Neural cell (in vitro differentiated cells): ENCODE measurements at regions not wholly inside any gene's neighbourhood (a gene's known extent, or its start where the extent isn't known, plus 50 kb on each side); places are given as distances from the start of the nearest gene placed in this dataset.

Experiments used
- H2AFZ ChIP-seq: fragments of 200-600, 300-800 bp; sonication (generic), shearing (Covaris generic); 2 replicates; pipeline ENCODE4 v1.6.0; 2014; ENCODE audit warnings: low read depth, mild to moderate bottlenecking, antibody characterized with exemption, low read length, moderate library complexity
- H3F3A ChIP-seq: fragments of 200-600 bp; shearing (Covaris generic); 2 replicates; pipeline ENCODE4 v1.6.1; 2016; ENCODE audit warnings: mild to moderate bottlenecking, moderate library complexity, mixed read lengths, antibody characterized with exemption, low read length; ENCODE audit not compliant: insufficient read depth, poor library complexity, severe bottlenecking
- H3K27ac ChIP-seq: fragments of 200-600, 300-800 bp; sonication (generic), shearing (Covaris generic); 2 replicates; pipeline ENCODE4 v1.5.1; 2014; ENCODE audit warnings: mild to moderate bottlenecking, low read length, moderate library complexity
- H3K27me3 ChIP-seq: fragments of 300-800, 200-600 bp; sonication (generic), shearing (Covaris generic); 2 replicates; pipeline ENCODE4 v1.6.0; 2014; ENCODE audit warnings: mild to moderate bottlenecking, low read depth, low read length, moderate library complexity; ENCODE audit not compliant: insufficient read depth
- H3K36me3 ChIP-seq: fragments of 300-800, 200-600 bp; sonication (generic), shearing (Covaris generic); 2 replicates; pipeline ENCODE4 v1.5.1; 2014; ENCODE audit warnings: mild to moderate bottlenecking, antibody characterized with exemption, low read length, moderate library complexity; ENCODE audit not compliant: insufficient read depth
- H3K4me2 ChIP-seq: fragments of 300-800, 200-600 bp; sonication (generic), shearing (Covaris generic); 2 replicates; pipeline ENCODE4 v1.6.0; 2014; ENCODE audit warnings: mild to moderate bottlenecking, low read length
- H3K4me3 ChIP-seq: fragments of 300-800, 200-600 bp; sonication (generic), shearing (Covaris generic); 2 replicates; pipeline ENCODE4 v1.5.1; 2014; ENCODE audit warnings: mild to moderate bottlenecking, low read length, moderate library complexity
- H3K79me2 ChIP-seq: fragments of 200-600 bp; shearing (Covaris generic); replicated peaks from 2 replicates; pipeline ENCODE4 v1.6.0; 2014; ENCODE audit warnings: mild to moderate bottlenecking, low read length, moderate library complexity; ENCODE audit not compliant: insufficient read depth
- H3K9ac ChIP-seq: fragments of 300-800, 200-600 bp; sonication (generic), shearing (Covaris generic); 2 replicates; pipeline ENCODE4 v1.6.1; 2016; ENCODE audit warnings: mild to moderate bottlenecking, low read length, mixed read lengths
- H3K9me2 ChIP-seq: fragments of 200-600 bp; shearing (Covaris generic); 2 replicates; pipeline ENCODE4 v1.6.1; 2016; ENCODE audit warnings: mild to moderate bottlenecking, low read length, mixed read lengths; ENCODE audit not compliant: insufficient read depth
- H3K9me3 ChIP-seq: fragments of 200-600, 300-800 bp; sonication (generic), shearing (Covaris generic); 2 replicates; pipeline ENCODE4 v1.6.1; 2016; ENCODE audit warnings: mild to moderate bottlenecking, mixed run types, low read length, moderate library complexity, mixed read lengths
- H4K20me1 ChIP-seq: fragments of 200-600 bp; shearing (Covaris generic); 2 replicates; pipeline ENCODE4 v1.6.1; 2016; ENCODE audit warnings: mild to moderate bottlenecking, mixed run types; ENCODE audit not compliant: insufficient read depth
- CTCF ChIP-seq: fragments of 450-650 bp; IDR thresholded peaks from 2 replicates; pipeline ENCODE4 v1.5.1; 2014; ENCODE audit warnings: antibody characterized with exemption, mild to moderate bottlenecking, moderate library complexity; ENCODE audit not compliant: poor library complexity, severe bottlenecking
- EP300 ChIP-seq: fragments of 450-650 bp; conservative IDR thresholded peaks from 2 replicates; pipeline ENCODE4 v1.6.1; 2014; ENCODE audit warnings: antibody characterized with exemption, mild to moderate bottlenecking, moderate library complexity; ENCODE audit not compliant: poor library complexity, severe bottlenecking
- EZH2 ChIP-seq: fragments of 200-600, 300-800 bp; shearing (Covaris generic), sonication (generic); IDR thresholded peaks from 2 replicates; pipeline ENCODE4 v1.6.1; 2014; ENCODE audit warnings: antibody characterized with exemption, low read length, borderline replicate concordance, mild to moderate bottlenecking; ENCODE audit not compliant: insufficient read depth, poor library complexity, severe bottlenecking
- MXI1 ChIP-seq: fragments of 450-650 bp; conservative IDR thresholded peaks from 2 replicates; pipeline ENCODE4 v1.6.1; 2014; ENCODE audit warnings: antibody characterized with exemption, mild to moderate bottlenecking; ENCODE audit not compliant: poor library complexity, severe bottlenecking
- POLR2AphosphoS5 ChIP-seq: IDR thresholded peaks from 2 replicates; pipeline ENCODE4 v1.6.1; 2012
- RAD21 ChIP-seq: fragments of 450-650 bp; conservative IDR thresholded peaks from 2 replicates; pipeline ENCODE4 v1.6.1; 2014; ENCODE audit warnings: antibody characterized with exemption, mild to moderate bottlenecking, moderate library complexity
- REST ChIP-seq: IDR thresholded peaks from 2 replicates; pipeline ENCODE4 v1.6.1; 2012; ENCODE audit warnings: borderline replicate concordance
- SMC3 ChIP-seq: fragments of 450-650 bp; conservative IDR thresholded peaks from 2 replicates; pipeline ENCODE4 v1.6.1; 2014; ENCODE audit warnings: antibody characterized with exemption, mild to moderate bottlenecking, moderate library complexity; ENCODE audit not compliant: poor library complexity
- TAF1 ChIP-seq: IDR thresholded peaks from 2 replicates; pipeline ENCODE4 v1.6.1; 2012; ENCODE audit warnings: low read depth

- Histone ChIP-seq H2AFZ (no peak overlapping the region), H3K79me2 (no peaks in the 10 kb centered on the region), H3K27me3 (no peaks in the 10 kb centered on the region), H3K9ac (no peak overlapping the region), H3K27ac (no peak overlapping the region), H4K20me1 (no peaks in the 10 kb centered on the region), H3K9me3 (no peaks in the 10 kb centered on the region), H3K36me3 (no peaks in the 10 kb centered on the region), H3K4me2 (no peak overlapping the region), H3F3A (no peaks in the 10 kb centered on the region), H3K4me3 (no peak overlapping the region), H3K9me2 (no peaks in the 10 kb centered on the region)
- TF ChIP-seq TAF1: no peak
Observed at GRCh38 chr2:237227190-237227589, 141.5 kb downstream of the COPS8 start.

GRCh38 chr2:237227592-237228280, 142.0 kb downstream of the COPS8 start:
- Histone ChIP-seq H3F3A (no peaks in the 10 kb centered on the region), H4K20me1 (no peaks in the 10 kb centered on the region), H3K79me2 (no peaks in the 10 kb centered on the region), H3K9ac (no peak overlapping the region), H3K4me2 (no peak overlapping the region), H3K36me3 (no peaks in the 10 kb centered on the region), H3K9me3 (no peaks in the 10 kb centered on the region), H3K27me3 (no peaks in the 10 kb centered on the region), H2AFZ (no peak overlapping the region), H3K9me2 (no peaks in the 10 kb centered on the region), H3K4me3 (no peak overlapping the region), H3K27ac (no peak overlapping the region)
- no peak for TF ChIP-seq EP300
- no peak for TF ChIP-seq SMC3
- TF ChIP-seq RAD21: no peak
- TF ChIP-seq REST: no peak
- TF ChIP-seq EZH2: no peak
- TF ChIP-seq TAF1: no peak
- TF ChIP-seq MXI1: no peak
- TF ChIP-seq POLR2AphosphoS5: no peak
- no peak for TF ChIP-seq CTCF

- no peaks in the 10 kb centered on the region for H3K9me2 ChIP-seq
- no peak for TF ChIP-seq TAF1
- no peak for TF ChIP-seq CTCF
- TF ChIP-seq MXI1: no peak
- no peak for TF ChIP-seq POLR2AphosphoS5
- TF ChIP-seq SMC3: no peak
- TF ChIP-seq REST: no peak
- TF ChIP-seq EZH2: no peak
- no peak for TF ChIP-seq RAD21
- TF ChIP-seq EP300: no peak
- H3K79me2 ChIP-seq: no peaks in the 10 kb centered on the region
- H4K20me1 ChIP-seq: no peaks in the 10 kb centered on the region
- H3F3A ChIP-seq: no peaks in the 10 kb centered on the region
- no peaks in the 10 kb centered on the region for H3K36me3 ChIP-seq
- no peaks in the 10 kb centered on the region for H3K27me3 ChIP-seq
- no peaks in the 10 kb centered on the region for H3K9me3 ChIP-seq
- H2AFZ ChIP-seq: no peak overlapping the region
- no peak overlapping the region for H3K4me3 ChIP-seq
- H3K9ac ChIP-seq: no peak overlapping the region
- no peak overlapping the region for H3K4me2 ChIP-seq
- H3K27ac ChIP-seq: no peak overlapping the region
Observed at GRCh38 chr2:237228281-237228625, 142.6 kb downstream of the COPS8 start.
